Stimulated activated CD4-positive, alpha-beta T cell treated with anti-CD3 and anti-CD28 coated beads, Interleukin-1b, Interleukin-23, amount 100 ng/mL, for 24 hours (primary cell): ENCODE measurements at regions not wholly inside any gene's neighbourhood (a gene's known extent, or its start where the extent isn't known, plus 50 kb on each side); places are given as distances from the start of the nearest gene placed in this dataset.

ENCODE experiments used
- DNase-seq, 4 experiments: peaks; one replicate each; pipeline ENCODE4 v3.0.0-alpha.2; 2020; ENCODE audit warnings: low read depth in 4 of 4, low spot score in 1 of 4

GRCh38 chr2:172230332-172230888 is 127.7 kb upstream of the DLX2 start:
- no peak for DNase-seq

GRCh38 chr2:172230889-172231401 is 128.2 kb upstream of the DLX2 start:
- no peak for DNase-seq

- DNase-seq, result no peak
These were observed 128.8 kb upstream of the DLX2 start for GRCh38 chr2:172231508-172231907.

GRCh38 chr2:172232708-172233396 is 130.2 kb upstream of the DLX2 start:
- no peak for DNase-seq

- DNase-seq, result no peak
These were observed 131.5 kb upstream of the DLX2 start for GRCh38 chr2:172233987-172234715.

- DNase-seq, result no peak
These were observed 132.3 kb upstream of the DLX2 start for GRCh38 chr2:172234716-172235691.

GRCh38 chr2:172239944-172240590 is 137.4 kb upstream of the DLX2 start:
- DNase-seq, result no peak

- DNase-seq, result no peak
These were observed 138.5 kb upstream of the DLX2 start for GRCh38 chr2:172241222-172241621.

- DNase-seq, result no peak
These were observed 139.8 kb upstream of the DLX2 start for GRCh38 chr2:172242471-172242870.

GRCh38 chr2:172242961-172243360 is 140.3 kb upstream of the DLX2 start:
- DNase-seq, result no peak

- no peak for DNase-seq
These were observed 141.9 kb upstream of the DLX2 start for GRCh38 chr2:172244419-172245130.

- no peak for DNase-seq
These were observed 143.9 kb upstream of the DLX2 start for GRCh38 chr2:172246649-172247048.

- DNase-seq, result no peak
These were observed 144.5 kb upstream of the DLX2 start for GRCh38 chr2:172247203-172247602.

- DNase-seq, result no peak
These were observed 145.7 kb upstream of the DLX2 start for GRCh38 chr2:172248381-172248780.

GRCh38 chr2:172248785-172249187 is 146.1 kb upstream of the DLX2 start:
- DNase-seq, result no peak

- no peak for DNase-seq
These were observed 146.6 kb upstream of the DLX2 start for GRCh38 chr2:172249334-172249733.

- no peak for DNase-seq
These were observed 147.3 kb upstream of the DLX2 start for GRCh38 chr2:172249986-172250385.

- DNase-seq, result no peak
These were observed 148.5 kb upstream of the DLX2 start for GRCh38 chr2:172251231-172251630.

- DNase-seq, result no peak
These were observed 149.5 kb upstream of the DLX2 start for GRCh38 chr2:172252154-172252553.
